ENCODE measurements at regions not wholly inside any gene's neighbourhood (a gene's known extent, or its start where the extent isn't known, plus 50 kb on each side); places are given as distances from the start of the nearest gene placed in this dataset.

- no peak for DNase-seq (ENCODE audit: low spot score)
These were observed 220.1 kb upstream of the SERP2 start for GRCh38 chr13:44153496-44153895.

DNA sequence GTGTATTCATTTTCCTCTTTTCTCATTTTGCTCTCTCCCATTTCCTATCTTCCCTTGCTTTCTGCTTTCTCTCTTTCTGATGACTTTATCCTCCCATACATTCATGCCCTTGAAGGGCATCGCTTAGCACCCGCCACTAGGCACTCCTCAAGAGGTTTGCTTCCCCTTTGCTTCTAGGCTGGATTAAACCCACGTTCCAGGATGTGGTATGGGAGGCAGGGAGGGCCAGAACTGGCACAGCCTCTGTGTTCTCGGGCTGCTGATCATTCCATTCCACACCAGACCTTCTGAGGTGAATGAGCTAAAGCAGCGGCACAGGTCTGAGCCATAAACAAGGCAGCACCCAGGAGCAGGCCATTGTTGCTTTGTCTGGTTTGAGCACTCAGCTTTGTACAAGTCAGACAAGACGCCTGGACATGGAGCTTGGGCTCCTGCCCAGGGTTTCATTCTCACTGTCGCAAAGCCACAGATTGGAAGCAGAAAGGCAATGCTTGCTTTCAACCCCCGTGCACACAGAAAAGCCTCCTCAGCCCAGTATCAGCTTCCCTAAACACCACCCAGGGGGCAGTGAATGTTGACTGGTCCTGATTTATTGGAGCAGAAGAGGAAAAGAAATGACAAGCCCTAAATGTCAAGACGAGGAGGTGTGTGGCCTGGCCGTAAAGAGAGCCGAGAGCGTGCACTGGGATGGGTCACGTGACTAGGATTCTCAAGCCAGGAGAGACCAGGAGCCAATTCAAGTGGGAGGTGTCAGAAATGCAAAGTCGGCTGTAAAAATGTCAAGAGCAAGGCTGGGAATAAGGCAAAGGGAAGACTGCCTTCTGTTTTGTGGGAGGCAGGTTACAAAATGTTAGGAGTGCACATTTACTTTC lies 218.0 kb upstream of the SERP2 start:
- peak; percentile 59 for DNase-seq (ENCODE audit: low spot score)

DNA sequence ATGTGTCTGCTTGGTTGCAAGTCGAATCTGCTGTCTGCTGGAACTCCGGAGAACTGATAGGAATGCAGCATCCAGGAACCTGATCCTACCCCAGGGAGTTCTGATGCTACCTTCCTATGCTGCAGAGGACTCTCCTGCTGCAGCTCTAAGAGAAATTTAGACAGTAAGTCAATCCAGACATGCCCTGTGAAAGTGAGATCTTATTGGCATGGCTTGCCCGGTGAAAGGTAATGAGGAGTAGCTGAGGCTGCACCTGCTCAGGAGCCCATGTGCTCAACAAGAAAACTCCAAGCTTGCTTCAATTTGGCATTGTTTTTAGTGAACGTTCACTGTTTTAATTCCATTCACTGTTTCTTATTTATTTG lies 217.3 kb upstream of the SERP2 start:
- no peak for DNase-seq (ENCODE audit: low spot score)

DNA sequence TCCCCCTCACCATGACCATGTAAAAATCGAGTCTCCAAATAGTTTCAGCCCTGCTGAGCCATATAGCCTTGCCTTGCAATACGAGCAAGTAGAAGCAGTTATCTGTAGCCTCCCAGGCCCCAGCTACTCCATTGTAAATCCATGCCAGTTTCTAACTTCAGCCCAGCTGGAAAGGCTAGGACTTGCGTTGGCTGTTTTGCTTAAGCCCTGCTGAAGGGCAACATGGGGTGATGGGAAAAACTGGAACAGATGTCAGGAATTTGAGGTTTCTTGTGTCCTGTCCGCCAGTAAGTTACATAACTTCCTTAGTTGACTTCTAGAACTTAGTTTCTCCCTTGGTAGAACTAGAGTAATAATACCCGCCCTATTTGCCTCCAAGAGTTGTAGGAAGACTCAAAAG lies 216.0 kb upstream of the SERP2 start:
- no peak for DNase-seq (ENCODE audit: low spot score)

- DNase-seq (ENCODE audit: low spot score), result no peak
These were observed 215.5 kb upstream of the SERP2 start for GRCh38 chr13:44158098-44158521.

- no peak for DNase-seq (ENCODE audit: low spot score)
These were observed 214.6 kb upstream of the SERP2 start for GRCh38 chr13:44158881-44159632.

GRCh38 chr13:44159633-44160279 lies 213.9 kb upstream of the SERP2 start:
- no peak for DNase-seq (ENCODE audit: low spot score)

DNA sequence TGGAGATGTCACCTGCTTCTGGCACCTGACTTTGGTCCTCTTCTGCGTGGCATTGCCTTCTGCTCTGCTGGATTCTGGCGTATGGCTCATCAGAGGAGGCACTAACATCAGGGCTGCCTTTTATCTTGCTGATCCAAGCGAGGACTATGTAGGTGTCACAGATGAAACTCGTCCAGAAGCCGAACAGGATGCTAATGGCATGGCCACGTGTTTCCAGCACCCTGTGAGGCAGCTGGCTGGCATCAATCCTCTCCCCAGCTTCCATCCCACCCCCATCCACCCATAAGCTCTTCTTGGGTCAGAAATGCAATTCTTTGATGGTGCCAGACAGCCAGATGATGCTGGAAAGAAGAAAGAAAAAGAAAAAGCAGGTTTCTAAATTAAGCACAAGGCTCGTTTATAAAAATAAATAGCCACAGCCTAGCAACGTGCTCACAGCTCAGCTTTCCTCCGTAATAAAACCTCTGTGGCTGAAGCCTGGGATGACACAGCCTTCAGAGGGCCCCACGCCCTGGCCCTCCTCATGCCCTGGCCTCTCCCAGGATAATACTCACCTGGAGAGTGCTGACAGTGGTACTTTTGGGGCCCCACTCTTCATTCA lies 212.9 kb upstream of the SERP2 start:
- DNase-seq (ENCODE audit: low spot score), result no peak

- DNase-seq (ENCODE audit: low spot score), result no peak
These were observed 210.5 kb upstream of the SERP2 start for GRCh38 chr13:44163108-44163507.

- no peak for DNase-seq (ENCODE audit: low spot score)
These were observed 208.3 kb upstream of the SERP2 start for GRCh38 chr13:44165221-44165888.

GRCh38 chr13:44165889-44166496 lies 207.6 kb upstream of the SERP2 start:
- DNase-seq (ENCODE audit: low spot score), result no peak

- no peak for DNase-seq (ENCODE audit: low spot score)
These were observed 204.4 kb upstream of the SERP2 start for GRCh38 chr13:44169018-44169911.

GRCh38 chr13:44170731-44171130 lies 202.9 kb upstream of the SERP2 start:
- DNase-seq (ENCODE audit: low spot score), result no peak

GRCh38 chr13:44171156-44171555 lies 202.5 kb upstream of the SERP2 start:
- no peak for DNase-seq (ENCODE audit: low spot score)

GRCh38 chr13:44171861-44172260 lies 201.8 kb upstream of the SERP2 start:
- no peak for DNase-seq (ENCODE audit: low spot score)

DNA sequence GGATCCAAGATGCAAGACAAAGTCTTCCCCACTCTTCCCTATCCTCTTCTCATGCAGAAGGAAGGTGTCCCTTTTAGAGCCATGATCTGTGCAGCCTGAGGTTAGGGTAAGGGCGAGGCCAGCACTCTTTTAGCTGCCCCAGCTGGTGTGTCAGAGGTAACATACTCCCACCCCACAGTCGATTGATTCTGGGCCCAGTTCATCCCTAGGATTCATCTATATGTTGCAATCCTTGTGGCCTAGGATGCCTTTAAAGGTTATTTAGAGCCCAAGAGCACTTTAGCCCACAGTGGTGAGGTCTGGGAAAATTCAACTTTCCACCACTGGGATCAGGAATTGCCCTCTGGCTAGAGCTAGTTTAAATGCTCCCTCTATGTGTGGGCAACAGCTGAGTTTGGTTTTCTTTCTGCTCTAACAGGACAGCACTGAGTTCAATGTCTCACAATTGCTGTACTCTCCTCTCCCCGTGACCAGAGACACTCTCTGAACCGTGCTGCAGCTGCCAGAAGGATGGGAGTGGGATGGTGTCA lies 201.3 kb upstream of the SERP2 start:
- no peak for DNase-seq (ENCODE audit: low spot score)

GRCh38 chr13:44174769-44175425 lies 198.7 kb upstream of the SERP2 start:
- DNase-seq (ENCODE audit: low spot score), result no peak

GRCh38 chr13:44176173-44176572 lies 197.5 kb upstream of the SERP2 start:
- no peak for DNase-seq (ENCODE audit: low spot score)

DNA sequence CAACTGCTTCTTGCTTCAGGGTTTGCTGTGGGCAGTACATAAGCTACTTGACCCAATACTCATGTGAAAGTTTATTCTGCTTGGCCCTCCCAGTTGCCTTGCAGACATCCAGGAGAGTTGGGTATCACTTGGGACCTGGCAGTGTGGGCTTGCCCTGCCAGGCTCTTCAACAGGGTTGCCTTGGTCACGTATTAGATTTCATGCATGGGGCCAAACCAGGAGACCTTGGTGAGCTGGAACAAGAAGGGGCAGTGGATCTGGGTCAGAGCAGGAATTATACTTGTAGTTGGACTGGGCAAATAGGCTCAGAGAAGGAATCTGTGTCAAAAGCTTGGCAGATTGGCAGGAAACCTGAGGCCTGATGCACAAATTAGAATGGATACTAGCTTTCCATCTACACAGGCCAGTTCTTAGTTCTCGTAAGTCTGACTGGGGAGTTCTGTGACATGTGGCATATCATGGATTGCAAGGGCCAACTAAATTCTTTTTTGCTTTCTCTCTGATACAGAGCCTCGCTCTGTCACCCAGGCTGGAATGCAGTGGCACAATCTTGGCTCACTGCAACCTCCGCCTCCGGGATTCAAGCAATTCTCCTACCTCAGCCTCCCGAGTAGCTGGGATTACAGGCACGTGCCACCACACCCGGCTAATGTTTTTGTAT lies 192.6 kb upstream of the SERP2 start:
- DNase-seq (ENCODE audit: low spot score), result no peak
